B cell (primary cell): ENCODE measurements at regions not wholly inside any gene's neighbourhood (a gene's known extent, or its start where the extent isn't known, plus 50 kb on each side); places are given as distances from the start of the nearest gene placed in this dataset.

Source experiments
- ATAC-seq: fragments of 200-7000 bp; cut with Tn5 transposase; one replicate; pipeline ENCODE4 v1.10.0; 2021; ENCODE audit warnings: low read depth, mild to moderate bottlenecking, moderate number of reproducible peaks, moderate library complexity
- CTCF ChIA-PET: fragments of 350-600 bp; sonication (Branson Sonifier 250); formaldehyde crosslinking; loops from one replicate; lab custom pipeline; 2021; ENCODE audit warnings: antibody characterized with exemption, inconsistent platforms; lab: Charles Lee
- POLR2A ChIA-PET: fragments of 350-600 bp; sonication (Branson Sonifier 250); formaldehyde crosslinking; loops from one replicate; lab custom pipeline; 2021; ENCODE audit warnings: antibody characterized with exemption; lab: Charles Lee
- DNase-seq: peaks from one replicate; pipeline ENCODE4 v3.0.0; 2013
- H2AFZ ChIP-seq: 2 replicates; pipeline ENCODE4 v1.6.1; 2012; ENCODE audit warnings: mild to moderate bottlenecking, low read depth, low read length; ENCODE audit not compliant: insufficient read depth, poor library complexity, severe bottlenecking
- H3K27ac ChIP-seq, 2 donors: 1 replicate in 1 of 2; 2 replicates in 1 of 2; pipeline ENCODE4 v1.5.1; 2012 to 2013; ENCODE audit warnings: low read length in 2 of 2, mild to moderate bottlenecking in 2 of 2, moderate library complexity in 1 of 2
- H3K27me3 ChIP-seq, 4 experiments: fragments of 200-600 bp in 1 of 4; sonication (generic) in 1 of 4; replicated peaks in 1 of 4; 1 replicate in 2 of 4; 2 replicates in 2 of 4; pipeline versions ENCODE4 v1.6.1 to v1.7.0; 2013 to 2016; ENCODE audit warnings: low read length in 3 of 4, mild to moderate bottlenecking in 2 of 4, mixed read lengths in 1 of 4, moderate library complexity in 1 of 4; ENCODE audit not compliant: insufficient read depth in 4 of 4, control insufficient read depth in 3 of 4; ENCODE audit errors: control extremely low read depth in 1 of 4
- H3K36me3 ChIP-seq, 2 experiments: replicated peaks in 1 of 2; 1 replicate in 1 of 2; 2 replicates in 1 of 2; pipeline versions ENCODE4 v1.6.1 to v1.7.1; 2013; ENCODE audit warnings: low read length in 1 of 2; ENCODE audit not compliant: insufficient read depth in 2 of 2, control insufficient read depth in 1 of 2; ENCODE audit errors: control extremely low read depth in 1 of 2, extremely low read depth in 1 of 2
- H3K4me1 ChIP-seq, 2 donors: fragments of 200-600 bp in 1 of 2; sonication (generic) in 1 of 2; 1 replicate in 1 of 2; 2 replicates in 1 of 2; pipeline versions ENCODE4 v1.5.1 to v1.6.1; 2013 to 2017; ENCODE audit warnings: low read length in 2 of 2; ENCODE audit not compliant: control insufficient read depth in 2 of 2, insufficient read depth in 2 of 2
- H3K4me2 ChIP-seq: replicated peaks from 2 replicates; pipeline ENCODE3; 2012; ENCODE audit warnings: mild to moderate bottlenecking, low read depth, low read length; ENCODE audit not compliant: poor library complexity, severe bottlenecking
- H3K4me3 ChIP-seq, 5 experiments: fragments of 200-600 bp in 1 of 5; sonication (generic) in 1 of 5; 1 replicate in 3 of 5; 2 replicates in 2 of 5; pipeline versions ENCODE4 v1.5.1 to v1.7.0; 2011 to 2016; ENCODE audit warnings: low read length in 4 of 5, mild to moderate bottlenecking in 4 of 5, low read depth in 2 of 5, control low read depth in 1 of 5, moderate library complexity in 1 of 5; ENCODE audit not compliant: insufficient read depth in 1 of 5; ENCODE audit errors: control extremely low read depth in 1 of 5, extremely low read depth in 1 of 5
- H3K79me2 ChIP-seq: fragments of 200-600 bp; sonication (generic); one replicate; pipeline ENCODE4 v1.6.0; 2016; ENCODE audit warnings: low read length; ENCODE audit not compliant: control insufficient read depth, insufficient read depth
- H3K9ac ChIP-seq: fragments of 200-600 bp; sonication (generic); 2 replicates; pipeline ENCODE4 v1.6.1; 2017; ENCODE audit warnings: mild to moderate bottlenecking, low read length, moderate library complexity
- H3K9me3 ChIP-seq, 3 donors: one replicate each; pipeline versions ENCODE4 v1.6.1 to v1.7.1; 2013; ENCODE audit warnings: low read length in 2 of 3; ENCODE audit not compliant: control insufficient read depth in 2 of 3, insufficient read depth in 1 of 3; ENCODE audit errors: control extremely low read depth in 1 of 3
- H4K20me1 ChIP-seq: 2 replicates; pipeline ENCODE4 v1.6.0; 2012; ENCODE audit warnings: mild to moderate bottlenecking, low read length; ENCODE audit not compliant: insufficient read depth, control insufficient read depth, poor library complexity, severe bottlenecking
- H3K27ac Mint-ChIP-seq: one replicate; pipeline ENCODE4 v1.8.0; 2021; ENCODE audit warnings: mixed read lengths
- H3K27me3 Mint-ChIP-seq: one replicate; pipeline ENCODE4 v1.8.0; 2021; ENCODE audit warnings: mixed read lengths
- H3K4me1 Mint-ChIP-seq: one replicate; pipeline ENCODE4 v1.8.0; 2021; ENCODE audit warnings: mixed read lengths
- H3K4me3 Mint-ChIP-seq: one replicate; pipeline ENCODE4 v1.8.0; 2021; ENCODE audit warnings: mixed read lengths
- H3K9me3 Mint-ChIP-seq: one replicate; pipeline ENCODE4 v1.8.0; 2022; ENCODE audit warnings: mixed read lengths; ENCODE audit not compliant: insufficient read depth
- EZH2 ChIP-seq: IDR thresholded peaks from 2 replicates; pipeline ENCODE4 v1.6.1; 2012; ENCODE audit warnings: borderline replicate concordance, low read depth, mild to moderate bottlenecking, moderate library complexity, low read length; ENCODE audit not compliant: insufficient read depth, poor library complexity, severe bottlenecking
- WGBS: methylation state at CpG from one replicate; pipeline ENCODE4 v1.1.5; 2013; ENCODE audit warnings: missing lambda C conversion rate; ENCODE audit not compliant: insufficient coverage; 5-methylcytosine and 5-hydroxymethylcytosine counted together
- intact Hi-C: fragments of 100-400 bp; cut with micrococcal nuclease; formaldehyde crosslinking; loops from one replicate; pipeline ENCODE4 v1.10.0; 2022
- TF ChIP-seq, protein P1 (sequence below): fragments of 200-600 bp; IDR thresholded peaks from one replicate; pipeline ENCODE4 v1.8.0; 2022; ENCODE audit warnings: antibody characterized with exemption, mild to moderate bottlenecking

DNA sequence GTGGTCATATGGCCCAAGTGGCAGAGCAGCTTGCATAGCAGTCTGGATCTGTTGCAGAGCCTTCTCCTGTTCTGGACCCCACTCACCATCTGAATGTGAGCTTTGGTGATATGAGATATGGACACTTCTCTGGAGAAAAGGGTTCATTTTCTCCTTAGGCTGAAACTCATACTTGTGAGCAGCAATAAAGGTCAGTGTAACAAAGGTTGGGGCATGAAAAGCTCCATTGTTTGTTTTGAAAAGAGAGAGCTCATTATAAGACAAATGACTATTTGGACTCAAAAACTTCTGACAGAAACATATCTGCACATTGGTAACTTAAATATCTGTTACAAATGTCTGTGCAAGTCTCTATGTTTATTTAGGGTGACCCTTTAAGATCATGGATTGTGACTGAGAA lies 517.3 kb downstream of the MFSD1 start:
- Mint-ChIP-seq H3K4me1 (no peaks in the 10 kb centered on the region), H3K27me3 (no peaks in the 10 kb centered on the region), H3K4me3 (no peak overlapping the region), H3K27ac (no peak overlapping the region), H3K9me3 (peaks cover 3% of the 10 kb centered on the region)
- ATAC-seq (no peak), DNase-seq (no peak)
- Histone ChIP-seq H3K4me1 (no peaks in the 10 kb centered on the region), H3K4me2 (no peak overlapping the region), H3K27ac (no peak overlapping the region), H3K79me2 (no peaks in the 10 kb centered on the region), H3K27me3 (no peaks in the 10 kb centered on the region), H3K9ac (no peak overlapping the region), H2AFZ (no peak overlapping the region), H3K4me3 (no peak overlapping the region), H4K20me1 (no peaks in the 10 kb centered on the region), H3K36me3 (no peaks in the 10 kb centered on the region), H3K9me3 (no peaks in the 10 kb centered on the region)
- ChIA-PET POLR2A (no interaction called here), CTCF (no interaction called here)
- TF ChIP-seq, protein P1, sequence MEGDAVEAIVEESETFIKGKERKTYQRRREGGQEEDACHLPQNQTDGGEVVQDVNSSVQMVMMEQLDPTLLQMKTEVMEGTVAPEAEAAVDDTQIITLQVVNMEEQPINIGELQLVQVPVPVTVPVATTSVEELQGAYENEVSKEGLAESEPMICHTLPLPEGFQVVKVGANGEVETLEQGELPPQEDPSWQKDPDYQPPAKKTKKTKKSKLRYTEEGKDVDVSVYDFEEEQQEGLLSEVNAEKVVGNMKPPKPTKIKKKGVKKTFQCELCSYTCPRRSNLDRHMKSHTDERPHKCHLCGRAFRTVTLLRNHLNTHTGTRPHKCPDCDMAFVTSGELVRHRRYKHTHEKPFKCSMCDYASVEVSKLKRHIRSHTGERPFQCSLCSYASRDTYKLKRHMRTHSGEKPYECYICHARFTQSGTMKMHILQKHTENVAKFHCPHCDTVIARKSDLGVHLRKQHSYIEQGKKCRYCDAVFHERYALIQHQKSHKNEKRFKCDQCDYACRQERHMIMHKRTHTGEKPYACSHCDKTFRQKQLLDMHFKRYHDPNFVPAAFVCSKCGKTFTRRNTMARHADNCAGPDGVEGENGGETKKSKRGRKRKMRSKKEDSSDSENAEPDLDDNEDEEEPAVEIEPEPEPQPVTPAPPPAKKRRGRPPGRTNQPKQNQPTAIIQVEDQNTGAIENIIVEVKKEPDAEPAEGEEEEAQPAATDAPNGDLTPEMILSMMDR = no peak
- TF ChIP-seq EZH2 = no peak
- intact Hi-C loops = no loop called here

DNA sequence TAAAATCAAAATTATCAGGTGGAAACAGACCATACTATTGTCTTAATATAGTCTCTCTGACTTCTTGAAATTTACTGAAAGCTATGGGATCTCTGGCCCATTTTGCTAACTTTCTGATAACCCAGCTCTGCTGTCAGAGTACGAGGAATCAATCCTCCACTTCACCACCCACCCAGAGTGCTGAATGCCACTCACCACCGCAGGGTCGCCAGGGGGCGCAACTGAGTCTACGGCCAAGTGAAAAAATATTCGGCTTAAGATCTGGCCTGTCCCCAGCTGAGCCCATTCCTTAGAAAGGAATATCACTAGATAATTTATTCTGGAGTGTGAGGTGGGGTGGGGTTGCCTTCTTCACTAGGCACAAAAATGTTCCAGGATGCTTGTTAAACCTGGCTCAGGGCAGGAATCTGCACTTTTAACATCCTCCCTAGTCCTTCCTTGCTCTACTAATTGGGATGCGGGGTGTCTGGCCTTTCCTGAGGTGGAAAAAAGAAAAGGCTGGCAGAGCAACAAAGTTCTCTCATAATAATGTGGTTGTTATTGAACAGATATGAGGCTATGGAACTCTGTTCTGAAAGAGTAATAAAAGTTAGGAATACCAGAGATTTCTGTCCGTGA lies 520.6 kb downstream of the MFSD1 start:
- no peak overlapping the region for H3K27ac Mint-ChIP-seq
- intact Hi-C loops = no loop called here
- WGBS = 60% methylated on average over 2 of the region's 8 CpGs
- H3K27ac ChIP-seq = no peak overlapping the region
- no peak for TF ChIP-seq EZH2
- TF ChIP-seq, protein P1 = peak; percentile 49
- no peak overlapping the region for H3K4me3 Mint-ChIP-seq
- H3K9ac ChIP-seq = no peak overlapping the region
- H3K27me3 Mint-ChIP-seq = peaks cover 4% of the 10 kb centered on the region
- CTCF ChIA-PET = interaction anchor here (1.1 kb wide), 1 partner anchor 482 kb away, joined by 6 read pairs; no protein-coding TSS in a partner anchor
- POLR2A ChIA-PET = no interaction called here
- DNase-seq = peak; percentile 2
- H3K27me3 ChIP-seq = no peaks in the 10 kb centered on the region
- H3K36me3 ChIP-seq = no peaks in the 10 kb centered on the region
- no peaks in the 10 kb centered on the region for H3K4me1 Mint-ChIP-seq
- H2AFZ ChIP-seq = no peak overlapping the region
- no peaks in the 10 kb centered on the region for H4K20me1 ChIP-seq
- no peak for ATAC-seq
- H3K9me3 ChIP-seq = no peaks in the 10 kb centered on the region
- no peak overlapping the region for H3K4me3 ChIP-seq
- H3K4me2 ChIP-seq = no peak overlapping the region
- H3K79me2 ChIP-seq = no peaks in the 10 kb centered on the region
- H3K4me1 ChIP-seq = no peaks in the 10 kb centered on the region
- no peaks in the 10 kb centered on the region for H3K9me3 Mint-ChIP-seq
